ENCODE measurements at regions not wholly inside any gene's neighbourhood (a gene's known extent, or its start where the extent isn't known, plus 50 kb on each side); places are given as distances from the start of the nearest gene placed in this dataset.

GRCh38 chr10:21019436-21019835 is 122.3 kb upstream of the NEBL start:
- TF ChIP-seq CTCF (conservative IDR thresholded peaks at IDR 0.05 in 1 of 2, IDR thresholded peaks at IDR 0.05 in 1 of 2; ENCODE audit: extremely low read depth in 1 of 2, insufficient read depth in 1 of 2, low read depth in 1 of 2, low read length in 2 of 2) (no peak), EZH2 (IDR thresholded peaks at IDR 0.05; ENCODE audit: borderline replicate concordance, low read length) (no peak)

Data from mammary epithelial cell (primary cell).